ENCODE measurements at regions not wholly inside any gene's neighbourhood (a gene's known extent, or its start where the extent isn't known, plus 50 kb on each side); places are given as distances from the start of the nearest gene placed in this dataset.

DNA sequence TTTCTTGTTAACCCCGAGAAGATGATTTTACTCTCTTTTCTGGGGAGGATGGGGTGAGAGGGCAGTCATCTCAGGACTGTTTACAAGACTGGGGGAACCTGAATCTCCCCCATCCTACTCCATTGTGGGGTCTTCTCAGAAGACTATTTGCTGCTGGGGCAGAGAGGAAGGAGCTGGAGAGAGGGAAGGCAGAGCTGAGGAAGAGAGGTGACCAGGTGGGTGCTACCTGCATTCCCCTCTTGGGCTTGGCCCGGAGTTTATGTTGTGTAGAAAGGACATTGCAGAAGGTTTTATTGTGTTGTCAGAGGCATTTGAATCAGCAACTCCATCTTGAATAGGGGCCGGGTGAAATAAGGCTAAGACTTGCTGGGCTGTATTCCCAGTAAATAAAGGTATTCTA is 247.1 kb upstream of the GALNT17 start:
- TF ChIP-seq, protein P1, sequence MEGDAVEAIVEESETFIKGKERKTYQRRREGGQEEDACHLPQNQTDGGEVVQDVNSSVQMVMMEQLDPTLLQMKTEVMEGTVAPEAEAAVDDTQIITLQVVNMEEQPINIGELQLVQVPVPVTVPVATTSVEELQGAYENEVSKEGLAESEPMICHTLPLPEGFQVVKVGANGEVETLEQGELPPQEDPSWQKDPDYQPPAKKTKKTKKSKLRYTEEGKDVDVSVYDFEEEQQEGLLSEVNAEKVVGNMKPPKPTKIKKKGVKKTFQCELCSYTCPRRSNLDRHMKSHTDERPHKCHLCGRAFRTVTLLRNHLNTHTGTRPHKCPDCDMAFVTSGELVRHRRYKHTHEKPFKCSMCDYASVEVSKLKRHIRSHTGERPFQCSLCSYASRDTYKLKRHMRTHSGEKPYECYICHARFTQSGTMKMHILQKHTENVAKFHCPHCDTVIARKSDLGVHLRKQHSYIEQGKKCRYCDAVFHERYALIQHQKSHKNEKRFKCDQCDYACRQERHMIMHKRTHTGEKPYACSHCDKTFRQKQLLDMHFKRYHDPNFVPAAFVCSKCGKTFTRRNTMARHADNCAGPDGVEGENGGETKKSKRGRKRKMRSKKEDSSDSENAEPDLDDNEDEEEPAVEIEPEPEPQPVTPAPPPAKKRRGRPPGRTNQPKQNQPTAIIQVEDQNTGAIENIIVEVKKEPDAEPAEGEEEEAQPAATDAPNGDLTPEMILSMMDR (IDR thresholded peaks at IDR 0.05; ENCODE audit: insufficient read depth, low read length), result no peak
- TF ChIP-seq POLR2AphosphoS5 (IDR thresholded peaks at IDR 0.05; ENCODE audit: low read depth) (no peak), SPI1 (IDR thresholded peaks at IDR 0.05; ENCODE audit: borderline replicate concordance, low read depth) (no peak), GABPA (IDR thresholded peaks at IDR 0.05; ENCODE audit: low read depth) (no peak)
- TF ChIP-seq, protein P2, sequence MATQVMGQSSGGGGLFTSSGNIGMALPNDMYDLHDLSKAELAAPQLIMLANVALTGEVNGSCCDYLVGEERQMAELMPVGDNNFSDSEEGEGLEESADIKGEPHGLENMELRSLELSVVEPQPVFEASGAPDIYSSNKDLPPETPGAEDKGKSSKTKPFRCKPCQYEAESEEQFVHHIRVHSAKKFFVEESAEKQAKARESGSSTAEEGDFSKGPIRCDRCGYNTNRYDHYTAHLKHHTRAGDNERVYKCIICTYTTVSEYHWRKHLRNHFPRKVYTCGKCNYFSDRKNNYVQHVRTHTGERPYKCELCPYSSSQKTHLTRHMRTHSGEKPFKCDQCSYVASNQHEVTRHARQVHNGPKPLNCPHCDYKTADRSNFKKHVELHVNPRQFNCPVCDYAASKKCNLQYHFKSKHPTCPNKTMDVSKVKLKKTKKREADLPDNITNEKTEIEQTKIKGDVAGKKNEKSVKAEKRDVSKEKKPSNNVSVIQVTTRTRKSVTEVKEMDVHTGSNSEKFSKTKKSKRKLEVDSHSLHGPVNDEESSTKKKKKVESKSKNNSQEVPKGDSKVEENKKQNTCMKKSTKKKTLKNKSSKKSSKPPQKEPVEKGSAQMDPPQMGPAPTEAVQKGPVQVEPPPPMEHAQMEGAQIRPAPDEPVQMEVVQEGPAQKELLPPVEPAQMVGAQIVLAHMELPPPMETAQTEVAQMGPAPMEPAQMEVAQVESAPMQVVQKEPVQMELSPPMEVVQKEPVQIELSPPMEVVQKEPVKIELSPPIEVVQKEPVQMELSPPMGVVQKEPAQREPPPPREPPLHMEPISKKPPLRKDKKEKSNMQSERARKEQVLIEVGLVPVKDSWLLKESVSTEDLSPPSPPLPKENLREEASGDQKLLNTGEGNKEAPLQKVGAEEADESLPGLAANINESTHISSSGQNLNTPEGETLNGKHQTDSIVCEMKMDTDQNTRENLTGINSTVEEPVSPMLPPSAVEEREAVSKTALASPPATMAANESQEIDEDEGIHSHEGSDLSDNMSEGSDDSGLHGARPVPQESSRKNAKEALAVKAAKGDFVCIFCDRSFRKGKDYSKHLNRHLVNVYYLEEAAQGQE (IDR thresholded peaks at IDR 0.05; ENCODE audit: insufficient replicate concordance, low read depth), result no peak

All from HL-60 (cell line).